ENCODE measurements at regions not wholly inside any gene's neighbourhood (a gene's known extent, or its start where the extent isn't known, plus 50 kb on each side); places are given as distances from the start of the nearest gene placed in this dataset.

DNA sequence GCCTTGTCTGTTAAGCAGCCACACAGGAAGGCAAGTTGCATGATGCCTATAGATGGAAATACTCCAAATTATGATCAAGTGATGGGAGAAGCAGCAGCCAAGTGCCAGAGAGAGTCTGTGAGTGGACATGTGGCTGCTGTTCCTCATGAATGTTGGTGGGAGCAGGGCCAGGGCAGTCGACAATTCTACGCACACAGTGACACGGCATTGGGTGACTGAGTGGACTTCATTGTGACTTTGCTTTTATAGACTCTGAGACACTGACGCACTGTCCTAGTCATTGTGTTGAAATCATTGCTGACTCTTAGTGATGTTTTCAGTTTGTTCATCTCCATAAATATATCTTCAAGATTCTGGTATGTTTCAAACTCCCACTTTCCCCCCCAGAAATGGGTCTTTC lies 246.3 kb upstream of the SEMA6D start:
- Histone ChIP-seq H3K23ac (ENCODE audit: low read length in 2 of 2) (no peak overlapping the region), H3K18ac (ENCODE audit: low read depth in 1 of 2, low read length in 2 of 2) (no peak overlapping the region), H3K4me3 (ENCODE audit: insufficient read depth in 1 of 2, low read depth in 1 of 2, low read length in 2 of 2) (no peak overlapping the region), H4K91ac (ENCODE audit: low read length) (no peak overlapping the region), H3K27ac (ENCODE audit: low read length, poor library complexity, severe bottlenecking) (no peak overlapping the region), H2BK5ac (ENCODE audit: low read depth, low read length, poor library complexity, severe bottlenecking) (no peak overlapping the region), H2BK15ac (ENCODE audit: low read depth, poor library complexity, severe bottlenecking) (no peak overlapping the region), H3K79me1 (replicated peaks; ENCODE audit: low read length, poor library complexity, severe bottlenecking) (no peaks in the 10 kb centered on the region), H2BK120ac (ENCODE audit: low read depth, low read length) (no peak overlapping the region), H3K36me3 (ENCODE audit: control insufficient read depth in 1 of 2, insufficient read depth in 2 of 2, low read depth in 1 of 2, low read length in 2 of 2) (no peaks in the 10 kb centered on the region), H2AK5ac (ENCODE audit: low read length, severe bottlenecking) (no peak overlapping the region), H3K4me1 (ENCODE audit: control insufficient read depth, insufficient read depth, low read depth, low read length) (no peaks in the 10 kb centered on the region), H2AFZ (ENCODE audit: low read depth, low read length) (no peak overlapping the region), H3K9me3 (ENCODE audit: control insufficient read depth, low read length) (no peaks in the 10 kb centered on the region), H3K4me2 (ENCODE audit: low read length, poor library complexity, severe bottlenecking) (no peak overlapping the region), H3K27me3 (ENCODE audit: control insufficient read depth in 1 of 2, insufficient read depth in 1 of 2, low read length in 2 of 2) (no peaks in the 10 kb centered on the region), H2BK12ac (ENCODE audit: low read length in 2 of 2) (peak overlapping the region in 1 of 2 experiments; percentile 56), H4K8ac (ENCODE audit: low read length) (no peak overlapping the region), H3K9ac (ENCODE audit: low read length) (no peak overlapping the region), H3K4ac (ENCODE audit: low read depth in 1 of 2, low read length in 2 of 2) (no peak overlapping the region), H3K14ac (ENCODE audit: low read length in 2 of 2) (no peak overlapping the region)
- 96% methylated on average over 4 of the region's 4 CpGs for WGBS
- no peak for DNase-seq

GRCh38 chr15:47473106-47473725 lies 244.1 kb upstream of the SEMA6D start:
- Histone ChIP-seq H2BK15ac (ENCODE audit: low read depth, poor library complexity, severe bottlenecking) (no peak overlapping the region), H2BK120ac (ENCODE audit: low read depth, low read length) (no peak overlapping the region), H3K36me3 (ENCODE audit: control insufficient read depth in 1 of 2, insufficient read depth in 2 of 2, low read depth in 1 of 2, low read length in 2 of 2) (no peaks in the 10 kb centered on the region), H3K79me1 (replicated peaks; ENCODE audit: low read length, poor library complexity, severe bottlenecking) (no peaks in the 10 kb centered on the region), H2AK5ac (ENCODE audit: low read length, severe bottlenecking) (no peak overlapping the region), H4K91ac (ENCODE audit: low read length) (no peak overlapping the region), H3K4me2 (ENCODE audit: low read length, poor library complexity, severe bottlenecking) (no peak overlapping the region), H2AFZ (ENCODE audit: low read depth, low read length) (no peak overlapping the region), H3K4me3 (ENCODE audit: insufficient read depth in 1 of 2, low read depth in 1 of 2, low read length in 2 of 2) (no peak overlapping the region), H3K23ac (ENCODE audit: low read length in 2 of 2) (no peak overlapping the region), H3K27ac (ENCODE audit: low read length, poor library complexity, severe bottlenecking) (no peak overlapping the region), H3K4me1 (ENCODE audit: control insufficient read depth, insufficient read depth, low read depth, low read length) (no peaks in the 10 kb centered on the region), H4K8ac (ENCODE audit: low read length) (no peak overlapping the region), H3K9ac (ENCODE audit: low read length) (peak overlapping the region; percentile 34), H2BK12ac (ENCODE audit: low read length in 2 of 2) (no peak overlapping the region), H3K9me3 (ENCODE audit: control insufficient read depth, low read length) (no peaks in the 10 kb centered on the region), H3K27me3 (ENCODE audit: control insufficient read depth in 1 of 2, insufficient read depth in 1 of 2, low read length in 2 of 2) (no peaks in the 10 kb centered on the region), H3K18ac (ENCODE audit: low read depth in 1 of 2, low read length in 2 of 2) (no peak overlapping the region), H3K4ac (ENCODE audit: low read depth in 1 of 2, low read length in 2 of 2) (no peak overlapping the region), H3K14ac (ENCODE audit: low read length in 2 of 2) (no peak overlapping the region), H2BK5ac (ENCODE audit: low read depth, low read length, poor library complexity, severe bottlenecking) (no peak overlapping the region)
- 90% methylated on average over 5 of the region's 6 CpGs for WGBS
- no peak for DNase-seq

DNA sequence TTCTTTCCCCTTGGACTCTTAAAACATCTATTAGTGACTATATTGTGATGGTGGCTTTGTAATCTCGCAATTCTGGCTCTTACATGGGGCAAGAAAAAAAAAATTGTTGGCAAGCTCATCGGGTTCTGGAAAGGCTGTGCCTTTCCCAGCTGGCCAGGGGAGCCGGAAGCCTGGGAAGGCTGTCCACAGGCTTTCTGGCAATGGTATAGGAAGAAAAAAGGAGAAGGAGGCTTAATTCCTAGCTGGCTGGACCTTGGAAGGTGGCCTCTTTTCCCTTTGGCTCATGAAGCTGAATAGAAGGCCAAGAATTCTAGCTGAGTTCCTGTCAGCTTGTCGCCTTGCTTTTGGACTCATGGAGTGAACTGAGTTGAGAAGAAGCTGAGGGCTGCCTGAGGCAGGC lies 243.5 kb upstream of the SEMA6D start:
- H3K14ac ChIP-seq (ENCODE audit: low read length in 2 of 2): no peak overlapping the region
- no peak for DNase-seq
- H3K9me3 ChIP-seq (ENCODE audit: control insufficient read depth, low read length): no peaks in the 10 kb centered on the region
- H2BK12ac ChIP-seq (ENCODE audit: low read length in 2 of 2): no peak overlapping the region
- H3K4ac ChIP-seq (ENCODE audit: low read depth in 1 of 2, low read length in 2 of 2): no peak overlapping the region
- H2AK5ac ChIP-seq (ENCODE audit: low read length, severe bottlenecking): no peak overlapping the region
- no peaks in the 10 kb centered on the region for H3K79me1 ChIP-seq (replicated peaks; ENCODE audit: low read length, poor library complexity, severe bottlenecking)
- no peak overlapping the region for H3K27ac ChIP-seq (ENCODE audit: low read length, poor library complexity, severe bottlenecking)
- H3K36me3 ChIP-seq (ENCODE audit: control insufficient read depth in 1 of 2, insufficient read depth in 2 of 2, low read depth in 1 of 2, low read length in 2 of 2): no peaks in the 10 kb centered on the region
- H4K8ac ChIP-seq (ENCODE audit: low read length): no peak overlapping the region
- H2BK5ac ChIP-seq (ENCODE audit: low read depth, low read length, poor library complexity, severe bottlenecking): no peak overlapping the region
- no peak overlapping the region for H3K18ac ChIP-seq (ENCODE audit: low read depth in 1 of 2, low read length in 2 of 2)
- H2AFZ ChIP-seq (ENCODE audit: low read depth, low read length): no peak overlapping the region
- no peak overlapping the region for H3K4me3 ChIP-seq (ENCODE audit: insufficient read depth in 1 of 2, low read depth in 1 of 2, low read length in 2 of 2)
- no peak overlapping the region for H4K91ac ChIP-seq (ENCODE audit: low read length)
- WGBS: 91% methylated on average over 4 of the region's 4 CpGs
- no peak overlapping the region for H2BK15ac ChIP-seq (ENCODE audit: low read depth, poor library complexity, severe bottlenecking)
- peak overlapping the region; percentile 34 for H3K9ac ChIP-seq (ENCODE audit: low read length)
- no peak overlapping the region for H3K4me2 ChIP-seq (ENCODE audit: low read length, poor library complexity, severe bottlenecking)
- H3K23ac ChIP-seq (ENCODE audit: low read length in 2 of 2): no peak overlapping the region
- no peaks in the 10 kb centered on the region for H3K27me3 ChIP-seq (ENCODE audit: control insufficient read depth in 1 of 2, insufficient read depth in 1 of 2, low read length in 2 of 2)
- no peak overlapping the region for H2BK120ac ChIP-seq (ENCODE audit: low read depth, low read length)
- H3K4me1 ChIP-seq (ENCODE audit: control insufficient read depth, insufficient read depth, low read depth, low read length): no peaks in the 10 kb centered on the region

GRCh38 chr15:47475336-47475735 lies 242.0 kb upstream of the SEMA6D start:
- no CpG with 5 or more reads among the region's 2 CpGs for WGBS
- no peak overlapping the region for H2AK5ac ChIP-seq (ENCODE audit: low read length, severe bottlenecking)
- H3K27ac ChIP-seq (ENCODE audit: low read length, poor library complexity, severe bottlenecking): no peak overlapping the region
- no peak overlapping the region for H3K4me2 ChIP-seq (ENCODE audit: low read length, poor library complexity, severe bottlenecking)
- no peak overlapping the region for H4K91ac ChIP-seq (ENCODE audit: low read length)
- no peak overlapping the region for H2BK120ac ChIP-seq (ENCODE audit: low read depth, low read length)
- no peaks in the 10 kb centered on the region for H3K4me1 ChIP-seq (ENCODE audit: control insufficient read depth, insufficient read depth, low read depth, low read length)
- no peaks in the 10 kb centered on the region for H3K9me3 ChIP-seq (ENCODE audit: control insufficient read depth, low read length)
- no peak overlapping the region for H2BK12ac ChIP-seq (ENCODE audit: low read length in 2 of 2)
- no peak overlapping the region for H3K9ac ChIP-seq (ENCODE audit: low read length)
- no peak for DNase-seq
- H2BK5ac ChIP-seq (ENCODE audit: low read depth, low read length, poor library complexity, severe bottlenecking): no peak overlapping the region
- no peak overlapping the region for H3K18ac ChIP-seq (ENCODE audit: low read depth in 1 of 2, low read length in 2 of 2)
- H3K27me3 ChIP-seq (ENCODE audit: control insufficient read depth in 1 of 2, insufficient read depth in 1 of 2, low read length in 2 of 2): no peaks in the 10 kb centered on the region
- H3K36me3 ChIP-seq (ENCODE audit: control insufficient read depth in 1 of 2, insufficient read depth in 2 of 2, low read depth in 1 of 2, low read length in 2 of 2): no peaks in the 10 kb centered on the region
- no peak overlapping the region for H4K8ac ChIP-seq (ENCODE audit: low read length)
- no peak overlapping the region for H3K4ac ChIP-seq (ENCODE audit: low read depth in 1 of 2, low read length in 2 of 2)
- H3K14ac ChIP-seq (ENCODE audit: low read length in 2 of 2): no peak overlapping the region
- H3K4me3 ChIP-seq (ENCODE audit: insufficient read depth in 1 of 2, low read depth in 1 of 2, low read length in 2 of 2): no peak overlapping the region
- H3K79me1 ChIP-seq (replicated peaks; ENCODE audit: low read length, poor library complexity, severe bottlenecking): no peaks in the 10 kb centered on the region
- no peak overlapping the region for H2BK15ac ChIP-seq (ENCODE audit: low read depth, poor library complexity, severe bottlenecking)
- H2AFZ ChIP-seq (ENCODE audit: low read depth, low read length): no peak overlapping the region
- no peak overlapping the region for H3K23ac ChIP-seq (ENCODE audit: low read length in 2 of 2)
